ENCODE measurements at regions not wholly inside any gene's neighbourhood (a gene's known extent, or its start where the extent isn't known, plus 50 kb on each side); places are given as distances from the start of the nearest gene placed in this dataset.

- no peak for DNase-seq
Observed at GRCh38 chr3:106575029-106575428, 706.2 kb upstream of the CBLB start.

GRCh38 chr3:106577241-106577640, 708.4 kb upstream of the CBLB start:
- DNase-seq = no peak

- DNase-seq = no peak
Observed at GRCh38 chr3:106578911-106579310, 710.1 kb upstream of the CBLB start.

- DNase-seq = no peak
Observed at GRCh38 chr3:106582151-106582550, 713.3 kb upstream of the CBLB start.

GRCh38 chr3:106587551-106587950, 718.7 kb upstream of the CBLB start:
- no peak for DNase-seq

- DNase-seq = no peak
Observed at GRCh38 chr3:106588739-106589138, 719.9 kb upstream of the CBLB start.

- DNase-seq = no peak
Observed at GRCh38 chr3:106589311-106589942, 720.6 kb upstream of the CBLB start.

GRCh38 chr3:106590216-106590615, 721.4 kb upstream of the CBLB start:
- DNase-seq = no peak

- DNase-seq = no peak
Observed at GRCh38 chr3:106593381-106593780, 724.6 kb upstream of the CBLB start.

GRCh38 chr3:106609666-106610301, 741.0 kb upstream of the CBLB start:
- peak; percentile 60 to 76 for DNase-seq

- DNase-seq = no peak
Observed at GRCh38 chr3:106610362-106610959, 741.6 kb upstream of the CBLB start.

GRCh38 chr3:106611116-106611515, 742.3 kb upstream of the CBLB start:
- DNase-seq = no peak

GRCh38 chr3:106611841-106612240, 743.0 kb upstream of the CBLB start:
- no peak for DNase-seq

- no peak for DNase-seq
Observed at GRCh38 chr3:106616556-106616955, 747.7 kb upstream of the CBLB start.

- DNase-seq = no peak
Observed at GRCh38 chr3:106617276-106617675, 748.5 kb upstream of the CBLB start.

- DNase-seq = no peak
Observed at GRCh38 chr3:106620646-106621045, 751.8 kb upstream of the CBLB start.

GRCh38 chr3:106624154-106624553, 753.1 kb upstream of the CCDC54 start:
- DNase-seq = no peak

- no peak for DNase-seq
Observed at GRCh38 chr3:106628407-106628806, 748.8 kb upstream of the CCDC54 start.

GRCh38 chr3:106629215-106629832, 747.9 kb upstream of the CCDC54 start:
- DNase-seq = no peak

- DNase-seq = no peak
Observed at GRCh38 chr3:106631373-106632108, 745.7 kb upstream of the CCDC54 start.

GRCh38 chr3:106635271-106635670, 742.0 kb upstream of the CCDC54 start:
- no peak for DNase-seq

GRCh38 chr3:106635826-106636225, 741.4 kb upstream of the CCDC54 start:
- DNase-seq = no peak

GRCh38 chr3:106640353-106640752, 736.9 kb upstream of the CCDC54 start:
- DNase-seq = no peak

All from activated T-cell treated with anti-CD3 and anti-CD28 coated beads, Interleukin-2, amount 50 U/mL, for 48 hours (primary cell).